ENCODE measurements at regions not wholly inside any gene's neighbourhood (a gene's known extent, or its start where the extent isn't known, plus 50 kb on each side); places are given as distances from the start of the nearest gene placed in this dataset.
"Not testable (repeated sequence)": the region's sequence is repeated elsewhere in the genome, so short reads cannot be mapped to it uniquely, and the experiment has no call there.

DNA sequence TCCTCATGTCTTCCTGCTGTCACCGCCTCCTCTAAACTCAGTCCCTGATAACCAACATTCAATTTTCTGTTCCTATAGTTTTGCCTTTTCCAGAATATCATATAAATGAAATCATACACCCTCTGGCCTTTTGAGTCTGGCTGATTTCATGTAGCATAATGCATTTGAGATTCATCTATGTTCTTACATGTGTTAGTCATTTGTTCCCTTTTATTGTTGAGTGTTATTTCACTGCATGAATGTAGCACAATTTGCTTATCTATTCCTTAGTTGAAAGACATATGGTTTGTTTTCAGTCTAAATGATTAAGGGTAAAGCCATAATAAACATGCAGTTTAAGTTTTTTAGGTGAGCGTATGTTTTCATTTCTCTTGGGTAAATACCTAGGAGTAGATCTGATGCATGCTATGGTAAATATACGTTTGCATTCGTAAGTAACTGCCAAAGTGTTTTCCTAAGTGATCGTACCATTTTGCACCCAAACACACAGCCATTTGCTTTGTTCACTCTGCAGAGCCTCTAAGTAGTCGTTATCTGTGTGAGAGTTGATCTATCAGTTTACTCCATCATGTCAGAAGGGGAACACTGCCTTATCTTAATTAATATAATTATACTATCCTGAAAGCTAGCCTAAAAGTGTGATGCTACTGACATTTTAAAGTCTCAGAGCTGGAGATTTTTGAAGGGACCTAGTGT lies 460.8 kb downstream of the DMAC1 start:
- no peak for FAIRE-seq

DNA sequence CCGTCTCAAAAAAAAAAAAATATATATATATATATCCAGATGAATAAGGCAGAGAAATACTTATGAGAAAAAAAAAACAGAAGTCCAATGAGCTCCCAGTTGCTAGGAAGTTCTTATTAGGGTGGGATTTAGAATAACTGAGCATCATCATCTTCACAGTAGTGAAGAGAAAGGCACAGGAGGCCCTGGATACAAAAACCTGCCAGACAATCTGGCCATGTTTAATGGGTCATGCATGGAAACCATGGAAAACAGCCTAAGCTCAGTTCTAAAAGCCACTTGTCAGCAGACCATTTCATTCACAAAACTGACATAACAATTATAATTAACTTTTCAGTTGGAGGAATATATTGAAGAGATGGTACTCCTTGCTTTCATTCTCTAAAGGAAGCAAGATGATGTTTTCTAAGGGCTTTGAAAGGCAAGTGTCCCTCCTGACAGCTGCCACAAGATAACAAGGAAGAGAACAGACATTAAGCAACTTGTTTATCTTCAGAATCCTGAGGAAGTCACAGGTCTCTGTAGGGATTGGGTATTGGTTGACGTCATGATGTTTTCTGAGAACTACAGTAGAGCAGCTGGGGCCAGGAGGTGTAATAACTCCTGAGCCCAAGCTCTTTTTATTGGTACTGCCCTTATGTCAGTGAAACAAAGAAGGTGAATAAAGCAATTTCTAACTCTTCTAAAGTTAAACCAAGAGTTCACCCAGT lies 463.1 kb downstream of the DMAC1 start:
- no peak for FAIRE-seq

DNA sequence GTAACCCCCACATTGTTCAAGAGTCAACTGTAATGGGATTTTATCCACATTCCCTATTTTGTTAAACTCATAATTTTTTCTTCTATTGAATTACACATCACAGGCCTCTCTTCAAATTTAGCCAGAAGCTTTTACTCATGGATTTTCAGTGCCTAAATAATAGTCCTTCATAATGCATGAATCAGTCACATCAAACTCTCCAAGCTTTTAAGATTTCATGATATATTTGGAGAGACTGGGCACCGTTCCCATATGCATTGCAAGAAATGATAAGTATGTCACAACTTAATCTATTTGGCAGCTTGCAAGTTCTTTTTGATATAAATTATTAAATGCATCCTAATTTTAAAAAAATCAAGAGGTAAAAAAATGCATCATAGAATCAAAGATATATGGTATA lies 465.9 kb downstream of the DMAC1 start:
- FAIRE-seq, result no peak

DNA sequence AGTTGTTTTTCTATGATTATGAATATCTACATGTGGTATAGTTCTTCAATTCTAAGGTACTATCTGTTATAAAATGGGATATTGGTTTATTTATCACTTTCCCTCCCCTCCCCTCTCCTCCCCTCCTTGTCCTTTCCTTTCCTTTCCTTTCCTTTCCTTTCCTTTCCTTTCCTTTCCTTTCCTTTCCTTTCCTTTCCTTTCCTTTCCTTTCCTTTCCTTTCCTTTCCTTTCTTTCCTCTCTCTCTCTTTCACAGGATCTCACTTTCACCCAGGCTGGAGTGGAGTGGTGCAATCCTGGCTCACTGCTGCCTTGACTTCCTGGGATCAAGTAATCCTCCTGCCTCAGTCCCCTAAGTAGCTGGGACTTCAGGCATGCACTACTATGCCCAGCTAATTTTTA lies 466.8 kb downstream of the DMAC1 start:
- FAIRE-seq, result no peak

DNA sequence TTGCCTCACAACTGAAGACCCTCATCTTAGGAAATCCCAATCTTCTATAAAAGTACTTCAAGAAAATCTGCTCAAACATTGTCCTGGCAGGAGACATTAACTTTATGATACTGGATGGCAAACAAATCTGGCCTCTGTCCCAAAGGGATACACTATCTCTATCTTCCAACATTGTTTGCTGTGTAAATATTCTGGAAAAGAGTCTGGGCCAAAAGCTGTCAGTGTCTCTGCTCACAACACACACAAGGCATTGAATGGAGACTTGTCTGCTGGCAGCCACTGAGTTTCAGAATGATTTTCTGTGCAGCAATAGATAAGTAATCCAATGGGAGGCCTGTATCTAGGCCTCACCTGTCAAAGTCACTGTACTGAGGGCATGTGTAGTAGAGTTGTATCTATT lies 471.1 kb downstream of the DMAC1 start:
- no peak for FAIRE-seq

DNA sequence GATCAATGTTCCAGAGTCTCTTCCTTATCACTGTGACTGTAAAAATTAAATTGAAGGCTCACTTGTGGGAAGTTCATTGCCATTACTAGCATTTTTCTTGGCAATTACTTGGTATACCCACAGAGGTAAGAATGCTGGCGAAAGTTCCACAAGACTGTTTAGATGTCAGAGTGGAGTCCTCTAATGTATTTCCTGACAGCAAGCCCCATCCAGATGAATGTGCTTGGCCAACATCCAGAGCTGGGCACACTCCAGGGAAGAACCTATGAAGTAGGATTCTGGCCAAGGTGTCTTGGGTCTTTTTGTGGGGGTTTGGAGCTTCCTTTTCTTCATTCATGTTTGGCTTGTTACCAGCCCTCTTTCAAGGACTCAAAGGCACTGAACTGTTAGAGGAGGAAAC lies 473.6 kb downstream of the DMAC1 start:
- FAIRE-seq, result no peak

DNA sequence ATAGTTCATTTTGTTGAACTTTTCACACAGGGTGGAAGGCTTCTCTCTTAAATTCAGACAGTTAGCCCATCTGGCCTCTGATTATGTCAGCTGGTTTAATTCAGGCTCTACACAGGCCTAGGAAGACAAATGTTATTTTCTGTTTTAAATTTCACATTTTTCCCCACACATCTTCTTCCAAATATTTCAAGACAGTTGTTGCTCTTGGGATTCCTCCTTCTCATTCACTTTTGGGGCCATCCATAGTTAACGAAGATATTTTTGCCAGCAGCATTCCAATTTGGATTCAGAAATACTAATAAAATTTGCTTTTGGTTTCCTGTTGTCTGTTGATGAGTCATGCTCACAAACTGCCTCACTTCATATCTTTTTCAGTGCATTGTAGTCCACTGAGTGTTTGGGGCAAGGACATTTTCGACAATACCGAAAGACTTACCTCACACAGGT lies 475.4 kb downstream of the DMAC1 start:
- FAIRE-seq, result no peak

DNA sequence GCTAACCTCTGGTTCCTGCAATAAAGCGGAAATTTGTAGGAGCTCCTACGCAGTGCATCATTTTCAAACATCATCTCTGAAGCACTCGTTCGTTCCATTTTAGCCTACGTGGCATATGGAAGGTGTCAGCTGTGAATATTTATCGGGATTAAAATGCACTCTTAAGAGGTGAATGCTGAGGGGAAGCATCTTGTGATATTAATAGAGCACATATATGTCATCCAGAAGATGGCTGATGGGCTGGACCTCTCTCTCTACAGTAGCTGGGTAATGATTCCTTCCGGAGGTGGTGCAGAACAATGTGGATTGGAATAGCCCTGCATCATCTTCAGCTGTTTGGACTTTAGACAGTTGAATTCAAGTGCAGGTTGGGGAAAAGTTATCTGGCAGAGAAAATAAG lies 478.7 kb downstream of the DMAC1 start:
- FAIRE-seq, result no peak

DNA sequence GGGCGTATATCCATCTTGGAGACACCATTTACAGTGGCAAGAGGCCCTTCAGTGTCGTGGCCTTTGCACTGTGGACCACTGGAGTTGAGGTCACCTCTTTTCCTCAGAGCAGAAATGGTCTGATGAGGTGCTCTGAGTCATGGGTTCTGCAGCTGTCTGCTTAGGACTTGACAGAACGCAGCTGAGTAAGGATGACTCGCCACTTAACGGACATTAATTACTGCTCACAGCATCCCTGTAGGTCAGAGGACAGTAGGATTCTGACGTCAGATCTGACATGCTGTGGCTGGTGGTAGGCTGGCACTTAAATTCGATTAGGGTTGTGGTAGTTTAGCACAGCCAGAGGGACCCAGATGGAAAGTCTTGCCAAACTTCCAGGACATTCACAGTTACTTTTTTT lies 479.4 kb downstream of the DMAC1 start:
- no peak for FAIRE-seq

DNA sequence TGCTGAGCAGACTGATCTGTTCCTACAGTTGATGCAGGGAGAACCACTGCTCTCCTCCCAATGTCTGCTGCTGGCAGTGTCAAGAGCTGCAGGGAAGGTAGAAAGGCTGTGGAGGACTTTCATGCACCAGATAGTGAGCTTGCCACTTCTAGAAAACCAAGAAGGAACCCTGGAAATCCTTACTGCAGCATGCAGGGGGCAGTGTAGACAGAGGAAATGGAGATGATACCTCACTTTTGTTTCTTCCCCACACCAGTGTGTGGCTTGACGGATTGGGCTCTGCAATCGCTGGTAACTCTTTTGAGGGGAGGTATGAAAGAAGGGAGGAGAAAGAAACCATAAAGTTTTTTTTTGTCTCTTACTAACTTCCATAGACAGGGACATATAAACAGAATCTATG lies 480.7 kb downstream of the DMAC1 start:
- no peak for FAIRE-seq

DNA sequence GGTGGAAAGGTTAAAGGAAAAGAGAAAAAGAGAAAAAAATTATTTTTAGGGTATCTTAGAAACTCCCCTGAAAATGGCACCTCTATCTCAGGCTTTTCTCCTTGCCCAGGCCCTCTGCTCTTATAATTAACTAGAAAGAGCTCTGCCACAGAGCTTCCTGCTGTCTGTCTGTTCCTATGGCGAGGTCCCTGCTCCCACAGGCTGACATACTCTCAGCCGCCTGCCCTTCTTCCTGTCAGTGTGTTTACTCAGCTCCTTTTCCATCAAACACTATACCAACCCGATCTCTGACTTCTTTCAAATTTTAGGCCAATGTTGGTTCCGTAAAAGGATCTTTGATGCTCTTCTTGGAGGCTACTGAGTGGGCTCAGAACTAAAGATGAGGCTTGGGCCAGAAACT lies 482.6 kb downstream of the DMAC1 start:
- FAIRE-seq, result no peak

DNA sequence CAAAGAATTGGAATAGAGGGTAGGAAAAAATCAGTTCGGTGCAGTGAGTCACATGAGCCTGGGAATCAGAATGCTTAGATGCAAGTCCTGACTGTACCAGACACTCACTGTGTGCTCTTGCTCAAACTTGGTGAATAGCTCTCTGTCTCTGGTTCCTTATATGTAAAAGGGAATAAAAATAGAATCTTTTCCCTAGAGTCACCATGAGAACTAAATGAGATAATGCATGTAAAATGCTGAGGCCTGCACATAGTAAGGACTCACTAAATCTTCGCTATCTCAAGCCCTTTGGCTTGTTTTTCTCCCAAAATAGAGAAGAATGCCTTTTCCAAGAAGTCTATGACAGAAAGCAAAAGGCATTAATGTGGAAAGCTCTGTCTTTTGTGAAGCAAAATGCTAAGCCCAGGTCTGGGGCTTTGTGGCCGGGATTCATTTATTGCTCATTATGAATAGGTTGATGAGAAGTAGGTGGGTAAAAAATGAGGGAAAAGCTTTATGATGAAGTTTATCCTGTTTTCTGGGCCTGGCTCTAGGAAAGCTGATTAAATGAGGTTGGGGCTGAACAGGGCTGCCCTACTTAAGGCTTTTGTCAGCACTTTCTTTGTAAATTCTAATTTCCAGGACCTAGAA lies 483.3 kb downstream of the DMAC1 start:
- no peak for FAIRE-seq

DNA sequence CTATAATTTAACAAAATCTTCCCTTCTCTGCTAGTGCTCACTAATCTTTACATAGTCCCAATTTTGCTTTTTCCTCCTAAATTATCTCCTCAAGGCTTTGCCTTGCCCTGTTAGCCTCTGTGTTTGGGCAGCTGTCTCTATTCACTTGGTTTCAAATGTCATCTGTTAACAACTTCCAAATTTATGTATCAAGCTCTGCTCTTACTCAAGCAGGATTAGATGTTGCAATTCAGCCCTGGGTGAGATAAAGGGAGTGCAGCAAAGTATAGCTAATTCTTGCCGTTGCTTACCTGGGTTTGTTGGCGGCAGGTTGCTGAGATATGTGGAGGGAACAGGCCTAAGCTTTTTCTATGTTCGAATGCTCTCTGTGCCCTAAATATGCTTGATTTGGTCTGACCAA lies 483.8 kb downstream of the DMAC1 start:
- no peak for FAIRE-seq

DNA sequence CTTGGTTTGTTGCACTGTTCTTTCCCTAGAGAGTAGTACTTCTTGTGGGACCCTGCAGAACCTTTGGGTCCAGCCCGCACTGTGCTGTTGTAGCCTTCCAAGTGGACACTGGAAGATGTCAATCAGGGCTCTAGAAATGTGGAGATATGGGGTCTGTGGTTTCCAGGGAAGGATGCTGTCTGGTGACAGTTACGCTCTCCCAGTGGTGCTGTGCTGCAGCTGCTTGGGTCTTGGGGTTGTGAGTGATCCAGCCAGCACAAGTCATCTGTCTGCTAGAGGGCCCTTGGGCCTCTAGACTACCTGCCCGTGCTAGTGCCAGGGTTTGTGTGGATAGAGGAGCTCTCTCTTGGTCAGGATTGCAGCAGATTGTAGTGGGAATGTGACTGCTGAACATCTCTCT lies 484.5 kb downstream of the DMAC1 start:
- FAIRE-seq, result no peak

DNA sequence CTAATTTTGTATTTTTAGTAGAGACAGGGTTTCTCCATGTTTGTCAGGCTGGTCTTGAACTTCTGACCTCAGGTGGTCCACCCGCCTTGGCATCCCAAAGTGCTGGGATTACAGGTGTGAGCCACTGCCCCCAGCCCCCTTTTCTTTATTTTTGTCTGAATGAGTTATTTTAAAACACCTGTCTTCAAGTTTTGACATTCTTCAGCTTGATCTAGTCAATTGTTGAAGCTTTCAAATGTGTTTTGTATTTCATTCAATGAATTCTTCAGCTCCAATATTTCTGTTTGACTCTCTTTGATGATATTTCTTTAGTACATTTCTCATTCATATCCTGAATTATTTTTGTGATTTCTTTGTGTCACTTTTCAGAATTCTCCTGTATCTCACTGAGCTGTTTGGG lies 486.2 kb downstream of the DMAC1 start:
- no peak for FAIRE-seq

DNA sequence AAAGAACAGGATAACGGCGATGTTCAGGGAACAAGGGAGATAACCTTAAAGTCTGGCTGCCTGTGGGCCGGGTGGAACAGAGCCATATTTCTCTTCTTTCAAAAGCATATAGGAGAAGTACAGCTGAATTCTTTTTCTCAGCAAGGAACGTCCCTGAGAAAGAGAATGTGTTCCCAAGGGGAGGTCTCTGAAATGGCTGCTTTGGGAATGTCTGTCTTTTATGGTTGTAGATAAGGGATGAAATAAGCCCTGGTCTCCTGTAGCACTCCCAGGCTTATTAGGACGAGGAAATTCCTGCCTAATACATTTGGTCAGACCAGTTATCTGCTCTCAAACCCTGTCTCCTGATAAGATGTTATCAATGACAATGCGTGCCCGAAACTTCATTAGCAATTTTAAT lies 490.5 kb downstream of the DMAC1 start:
- not testable (repeated sequence) for FAIRE-seq

DNA sequence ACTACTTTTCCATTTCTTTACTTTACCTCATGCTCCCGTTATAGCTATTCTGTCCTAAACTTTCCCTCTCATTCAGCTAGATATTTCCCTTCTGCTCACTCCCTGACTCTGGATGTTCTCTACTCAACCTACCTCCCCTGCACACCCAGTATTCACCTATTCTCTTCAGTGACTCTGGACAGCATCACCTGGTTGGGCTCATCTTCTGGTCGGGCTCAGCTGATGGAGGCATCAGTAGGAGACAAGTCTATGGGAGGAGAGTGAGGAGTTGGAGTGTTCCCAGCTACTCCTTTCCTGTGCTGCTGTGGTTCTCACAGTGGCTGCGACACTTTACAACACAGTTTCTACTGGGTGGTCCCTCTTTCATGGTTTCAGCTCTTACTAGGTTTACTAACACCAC lies 493.9 kb downstream of the DMAC1 start:
- no peak for FAIRE-seq

DNA sequence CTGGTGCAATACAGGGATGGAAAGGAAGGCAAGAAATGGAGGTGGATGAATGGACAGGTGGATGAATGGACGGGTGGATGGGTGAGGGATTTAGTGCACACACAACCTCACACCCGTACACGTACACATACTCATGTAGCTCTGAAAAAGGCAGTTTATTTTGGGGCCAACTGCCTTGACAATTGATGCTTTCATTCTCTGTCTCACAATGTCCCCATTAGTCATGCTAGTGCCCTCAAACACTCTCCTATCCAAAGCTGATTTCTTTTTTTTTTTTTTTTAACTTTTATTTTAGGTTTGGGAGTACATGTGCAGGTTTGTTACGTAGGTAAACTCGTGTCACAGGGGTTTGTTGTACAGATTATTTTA lies 495.0 kb downstream of the DMAC1 start:
- no peak for FAIRE-seq

DNA sequence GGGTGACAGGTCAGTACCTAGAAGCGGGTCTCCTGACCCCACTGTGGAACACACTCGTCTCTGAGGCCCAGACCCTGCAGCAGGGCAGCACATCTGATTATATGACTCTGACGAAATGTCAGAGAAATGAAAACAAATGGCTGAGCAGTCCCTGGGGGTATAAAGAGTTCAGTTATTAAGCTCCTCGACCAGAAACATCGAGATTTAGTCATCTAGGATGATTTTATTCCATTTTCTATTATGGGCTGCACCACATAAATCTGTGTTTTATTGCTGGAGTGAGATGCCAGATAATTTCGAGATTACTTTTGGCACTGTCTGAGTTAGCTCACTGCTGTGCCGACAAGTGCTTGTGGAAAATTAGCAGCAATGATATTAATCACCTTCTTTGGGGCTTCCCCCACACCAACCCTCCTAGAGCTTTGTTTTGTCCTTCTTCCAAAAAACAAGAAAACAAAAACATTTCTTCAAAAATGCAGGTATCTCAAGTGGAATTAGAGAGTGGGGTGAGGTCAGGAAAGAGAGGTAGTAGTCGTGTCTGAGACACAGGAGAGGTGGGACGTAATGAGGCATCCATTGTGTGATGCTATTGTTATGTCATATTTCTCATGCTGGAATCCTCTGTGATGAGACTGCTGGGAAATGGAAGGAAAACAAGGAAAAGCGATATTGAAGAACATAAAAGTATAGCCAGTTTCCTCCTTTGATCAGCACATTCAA lies 495.5 kb downstream of the DMAC1 start:
- FAIRE-seq, result no peak

DNA sequence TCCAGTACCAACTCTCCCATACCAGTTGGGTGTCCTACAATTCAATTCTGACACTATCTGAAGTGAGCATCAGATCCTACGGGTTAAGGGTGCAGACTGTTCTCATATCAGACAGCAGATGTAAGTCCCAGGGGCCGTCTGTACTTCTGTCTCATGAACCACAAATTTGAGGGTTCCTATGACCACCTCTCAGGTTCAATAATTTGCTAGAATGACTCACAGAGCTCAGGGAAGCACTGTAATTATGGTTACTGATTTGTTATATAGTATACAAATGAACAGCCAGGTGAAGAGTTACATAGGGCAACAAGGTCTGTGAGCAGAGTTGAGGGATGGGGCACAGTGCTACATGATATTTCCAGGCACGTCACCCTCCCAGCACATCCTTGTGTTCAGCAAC lies 499.1 kb downstream of the DMAC1 start:
- FAIRE-seq, result no peak

DNA sequence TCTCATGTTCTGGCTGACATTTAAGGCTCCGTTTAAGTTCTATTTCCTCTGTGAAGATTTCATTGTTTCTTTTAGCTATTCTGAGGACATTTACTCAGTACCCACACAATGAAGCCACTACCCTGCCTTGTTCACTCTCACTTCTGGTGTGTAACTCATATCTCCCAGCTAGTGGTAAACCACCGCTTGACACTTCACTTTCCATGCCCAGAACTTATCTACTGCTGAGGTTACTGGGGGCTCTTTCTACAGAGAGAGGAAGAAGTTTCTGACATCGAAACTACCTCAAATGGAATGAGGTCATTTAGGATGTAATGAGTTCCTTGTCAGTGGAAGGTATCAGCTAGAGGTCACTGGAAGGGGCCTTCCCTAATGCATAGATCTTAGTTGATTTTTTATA lies 501.5 kb downstream of the DMAC1 start:
- no peak for FAIRE-seq

DNA sequence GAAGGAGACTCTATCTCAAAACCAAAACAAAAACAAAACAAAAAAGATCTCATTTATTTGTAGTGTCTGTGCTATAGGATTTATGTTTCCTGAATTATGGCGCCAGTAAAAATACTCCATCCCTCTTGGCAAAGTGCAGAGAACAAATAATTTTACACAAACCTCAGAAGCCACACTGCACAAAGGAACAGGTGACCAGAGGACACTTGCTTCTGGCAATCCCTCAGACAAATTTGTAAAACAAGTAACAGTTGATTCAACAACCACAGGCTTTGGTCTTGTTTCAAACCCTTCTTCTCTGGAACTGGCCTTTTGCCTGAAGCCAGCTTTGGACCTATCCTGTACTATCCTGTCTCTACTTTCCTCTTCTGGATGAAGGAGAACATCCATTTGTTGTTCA lies 502.1 kb downstream of the DMAC1 start:
- FAIRE-seq, result no peak

DNA sequence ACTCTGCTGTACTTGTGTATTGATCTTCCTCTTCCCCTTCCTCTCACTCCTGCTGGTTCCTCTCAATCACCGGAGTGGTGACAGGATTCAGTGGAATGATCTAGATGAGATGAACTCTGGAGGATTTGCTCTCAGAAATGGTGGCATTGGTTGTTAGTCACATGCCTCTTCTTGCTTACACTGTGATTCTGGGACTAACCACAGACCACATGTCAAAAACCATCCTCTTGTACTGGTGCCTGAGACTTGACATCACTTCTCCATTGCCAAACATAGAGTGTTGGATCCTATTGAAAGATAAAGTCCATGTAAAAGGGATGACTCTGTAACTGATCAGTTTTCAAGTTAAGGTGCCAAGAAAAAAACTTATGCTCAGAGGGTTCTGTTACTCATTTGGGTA lies 506.5 kb downstream of the DMAC1 start:
- no peak for FAIRE-seq

DNA sequence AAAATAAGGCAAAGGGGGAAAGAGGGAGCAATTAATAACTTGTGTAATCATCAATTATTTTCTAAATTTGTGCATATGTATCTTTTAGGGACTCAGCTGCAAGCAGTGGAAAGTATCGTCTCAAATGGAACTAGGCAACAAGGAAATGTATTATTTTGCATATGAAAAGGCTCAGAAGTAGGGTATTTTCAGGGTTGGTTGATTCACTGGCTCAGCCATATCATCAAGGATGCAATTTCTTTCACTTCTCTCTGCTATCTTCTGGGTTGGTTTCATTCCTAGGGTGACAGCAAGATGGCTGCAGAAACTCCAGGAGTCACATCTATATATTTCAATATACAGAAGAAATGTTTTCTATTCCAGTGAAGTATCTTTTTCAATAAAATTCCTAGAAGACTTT lies 509.8 kb downstream of the DMAC1 start:
- FAIRE-seq, result no peak
